Thymus (tissue), 11 donors: ENCODE measurements at regions not wholly inside any gene's neighbourhood (a gene's known extent, or its start where the extent isn't known, plus 50 kb on each side); places are given as distances from the start of the nearest gene placed in this dataset.

Experiments used
- DNase-seq, 9 donors: peaks; one replicate each; pipeline ENCODE4 v3.0.0-alpha.2; 2013; ENCODE audit warnings: low spot score in 9 of 9, low read depth in 6 of 9, missing footprints in 1 of 9
- H3K27ac ChIP-seq, 2 donors: one replicate each; pipeline ENCODE4 v1.5.1; 2013; ENCODE audit warnings: control low read depth in 1 of 2, low read depth in 1 of 2, low read length in 1 of 2, mild to moderate bottlenecking in 1 of 2, moderate library complexity in 1 of 2
- H3K27me3 ChIP-seq, 2 donors: one replicate each; pipeline ENCODE4 v1.5.1; 2013; ENCODE audit warnings: low read length in 1 of 2; ENCODE audit not compliant: control insufficient read depth in 2 of 2, insufficient read depth in 1 of 2
- H3K36me3 ChIP-seq, 2 donors: one replicate each; pipeline ENCODE4 v1.5.1; 2013; ENCODE audit warnings: low read length in 1 of 2, mild to moderate bottlenecking in 1 of 2, moderate library complexity in 1 of 2; ENCODE audit not compliant: control insufficient read depth in 2 of 2, insufficient read depth in 2 of 2
- H3K4me1 ChIP-seq, 2 donors: one replicate each; pipeline ENCODE4 v1.5.1; 2013; ENCODE audit warnings: low read length in 2 of 2; ENCODE audit not compliant: control insufficient read depth in 2 of 2, insufficient read depth in 2 of 2
- H3K4me3 ChIP-seq, 2 donors: one replicate each; pipeline ENCODE4 v1.5.1; 2013; ENCODE audit warnings: low read length in 2 of 2, control low read depth in 1 of 2, mild to moderate bottlenecking in 1 of 2
- H3K9me3 ChIP-seq, 2 donors: one replicate each; pipeline ENCODE4 v1.5.1; 2013; ENCODE audit warnings: low read length in 1 of 2, mild to moderate bottlenecking in 1 of 2; ENCODE audit not compliant: control insufficient read depth in 2 of 2, insufficient read depth in 1 of 2
- WGBS: extraction: QIAGEN DNeasy Blood & Tissue Kit; methylation state at CpG from one replicate; pipeline ENCODE4 v1.1.7; 2013; 5-methylcytosine and 5-hydroxymethylcytosine counted together
- donor health status: healthy.

DNA sequence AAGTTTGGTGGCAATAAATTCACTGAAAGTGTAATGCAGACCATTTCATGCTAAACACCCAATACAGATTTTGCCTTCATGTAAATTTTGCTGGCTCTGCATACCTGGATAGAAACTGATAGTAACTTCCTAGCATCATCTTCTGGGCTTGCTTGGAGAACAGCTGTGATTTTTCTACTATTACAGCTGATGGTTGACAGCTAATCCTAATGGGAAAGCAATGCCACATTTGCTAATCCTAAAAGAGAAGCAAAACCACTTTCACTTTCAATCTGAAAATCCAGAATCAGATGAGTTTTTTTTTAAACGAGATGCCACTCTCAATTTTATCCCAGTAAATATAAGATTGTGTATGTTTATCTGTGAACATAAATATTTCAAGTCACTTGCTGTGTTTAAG, 1035.9 kb downstream of the TRHDE start:
- no peak for DNase-seq
- Histone ChIP-seq H3K27ac (no peak overlapping the region), H3K36me3 (no peaks in the 10 kb centered on the region), H3K4me1 (no peaks in the 10 kb centered on the region), H3K9me3 (no peaks in the 10 kb centered on the region), H3K27me3 (no peaks in the 10 kb centered on the region), H3K4me3 (no peak overlapping the region)
- WGBS, result 64% methylated on average over 1 of the region's 1 CpG

DNA sequence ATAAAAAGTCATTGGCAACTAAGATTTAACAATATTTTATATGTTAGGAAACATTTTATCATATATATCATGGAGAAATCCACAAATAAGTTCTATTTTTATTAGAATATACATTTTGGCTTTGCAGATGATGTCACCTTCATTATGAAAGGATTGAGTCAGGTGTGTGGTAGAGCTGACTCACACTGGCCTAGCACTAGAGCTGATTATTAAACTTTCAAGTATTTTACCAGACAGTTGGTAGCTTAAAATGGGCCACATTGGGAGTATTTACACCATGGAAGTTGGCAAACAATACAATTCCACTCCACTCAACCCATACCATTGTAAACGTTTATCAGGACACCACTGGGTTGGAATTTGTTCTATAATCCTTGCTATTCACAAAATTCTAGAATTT, 1036.6 kb downstream of the TRHDE start:
- no peaks in the 10 kb centered on the region for H3K9me3 ChIP-seq
- DNase-seq, result no peak
- no peaks in the 10 kb centered on the region for H3K4me1 ChIP-seq
- H3K36me3 ChIP-seq, result no peaks in the 10 kb centered on the region
- whole genome bisulfite sequencing, result 90% methylated on average over 1 of the region's 1 CpG
- no peak overlapping the region for H3K4me3 ChIP-seq
- H3K27ac ChIP-seq, result no peak overlapping the region
- H3K27me3 ChIP-seq, result no peaks in the 10 kb centered on the region

DNA sequence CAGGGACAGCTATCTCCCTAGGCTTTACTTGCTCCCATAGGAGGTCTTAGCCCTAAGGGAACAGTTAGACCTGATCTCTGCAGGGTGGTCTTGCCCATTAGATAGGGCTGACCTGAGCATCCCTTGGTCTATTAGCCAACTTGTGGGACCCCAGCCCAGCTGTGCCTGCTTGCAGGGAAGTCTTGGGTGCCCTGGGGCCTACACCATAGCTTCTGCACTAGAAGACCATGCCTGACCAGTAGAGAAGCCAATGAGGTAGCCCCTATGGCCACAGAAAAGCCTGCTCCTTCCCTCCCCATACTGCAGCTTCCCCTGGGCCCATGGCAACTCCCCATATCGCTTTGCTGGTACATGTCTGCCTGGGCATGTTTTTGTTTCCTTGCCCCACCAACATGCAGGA, 1049.1 kb downstream of the TRHDE start:
- H3K27ac ChIP-seq, result no peak overlapping the region
- H3K36me3 ChIP-seq, result no peaks in the 10 kb centered on the region
- H3K4me3 ChIP-seq, result no peak overlapping the region
- DNase-seq, result no peak
- 91% methylated on average over 1 of the region's 1 CpG for WGBS
- peaks cover 0 to 16% of the 10 kb centered on the region in 2 donors for H3K9me3 ChIP-seq
- no peaks in the 10 kb centered on the region for H3K27me3 ChIP-seq
- H3K4me1 ChIP-seq, result no peaks in the 10 kb centered on the region

DNA sequence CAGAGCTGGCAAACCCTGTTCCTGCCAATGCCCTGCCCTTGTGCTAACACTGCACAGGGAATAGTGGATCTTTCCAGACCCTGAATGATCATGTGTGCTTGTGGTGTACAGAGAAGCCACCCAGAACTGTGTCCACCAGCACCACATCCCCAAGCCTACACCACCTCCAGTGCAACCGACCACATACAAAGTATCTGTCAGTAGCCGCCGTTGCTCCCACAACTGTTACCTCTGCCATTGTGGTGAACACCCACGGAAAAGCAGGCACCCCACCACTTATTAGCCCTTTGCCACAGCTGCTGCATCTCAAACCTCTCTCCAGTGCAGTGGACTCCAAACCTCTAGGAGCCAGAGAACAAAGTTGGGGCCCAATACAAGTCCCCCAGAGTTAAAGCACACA, 1049.6 kb downstream of the TRHDE start:
- H3K27ac ChIP-seq, result no peak overlapping the region
- no peaks in the 10 kb centered on the region for H3K36me3 ChIP-seq
- DNase-seq, result no peak
- H3K9me3 ChIP-seq, result peaks cover 0 to 16% of the 10 kb centered on the region in 2 donors
- no peaks in the 10 kb centered on the region for H3K4me1 ChIP-seq
- no peaks in the 10 kb centered on the region for H3K27me3 ChIP-seq
- 93% methylated on average over 4 of the region's 4 CpGs for WGBS
- H3K4me3 ChIP-seq, result no peak overlapping the region

DNA sequence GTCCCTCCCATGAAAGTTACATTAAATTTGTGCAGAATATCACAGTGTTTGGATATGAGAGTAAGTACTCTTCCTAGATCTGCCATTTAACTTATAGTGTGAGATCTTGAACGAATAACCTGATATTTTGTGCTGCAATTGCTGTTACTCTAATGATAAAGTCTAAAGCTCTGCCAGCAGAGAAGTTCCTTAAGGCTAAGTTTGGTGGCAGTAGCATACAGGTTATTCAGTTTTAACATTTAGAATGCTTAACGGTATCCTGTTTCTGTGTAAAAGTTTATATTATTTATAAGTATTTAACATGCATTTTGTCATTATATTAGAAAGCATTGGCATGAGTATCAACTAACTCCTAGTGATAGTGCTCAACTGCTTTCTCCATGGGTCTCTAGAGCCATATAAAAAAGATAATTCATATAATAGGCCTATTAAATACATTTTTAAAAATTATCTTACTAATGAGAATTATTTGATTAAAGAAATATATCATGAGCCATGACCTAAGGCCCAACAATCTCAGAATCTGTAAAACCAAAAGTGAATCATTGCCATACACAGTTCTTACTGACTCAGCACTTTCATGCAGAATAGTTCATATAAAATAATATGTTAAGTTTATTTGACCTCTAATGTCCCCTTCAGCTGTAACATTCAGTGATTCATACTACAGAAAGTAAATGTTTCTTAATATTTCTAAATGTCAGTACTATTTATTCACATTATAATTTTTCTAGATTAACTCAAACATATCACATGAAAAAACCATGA, 1058.6 kb downstream of the TRHDE start:
- no peaks in the 10 kb centered on the region for H3K4me1 ChIP-seq
- no peaks in the 10 kb centered on the region for H3K36me3 ChIP-seq
- no peak for DNase-seq
- no peak overlapping the region for H3K27ac ChIP-seq
- H3K9me3 ChIP-seq, result no peaks in the 10 kb centered on the region
- no peak overlapping the region for H3K4me3 ChIP-seq
- WGBS, result 85% methylated on average over 2 of the region's 2 CpGs
- no peaks in the 10 kb centered on the region for H3K27me3 ChIP-seq

DNA sequence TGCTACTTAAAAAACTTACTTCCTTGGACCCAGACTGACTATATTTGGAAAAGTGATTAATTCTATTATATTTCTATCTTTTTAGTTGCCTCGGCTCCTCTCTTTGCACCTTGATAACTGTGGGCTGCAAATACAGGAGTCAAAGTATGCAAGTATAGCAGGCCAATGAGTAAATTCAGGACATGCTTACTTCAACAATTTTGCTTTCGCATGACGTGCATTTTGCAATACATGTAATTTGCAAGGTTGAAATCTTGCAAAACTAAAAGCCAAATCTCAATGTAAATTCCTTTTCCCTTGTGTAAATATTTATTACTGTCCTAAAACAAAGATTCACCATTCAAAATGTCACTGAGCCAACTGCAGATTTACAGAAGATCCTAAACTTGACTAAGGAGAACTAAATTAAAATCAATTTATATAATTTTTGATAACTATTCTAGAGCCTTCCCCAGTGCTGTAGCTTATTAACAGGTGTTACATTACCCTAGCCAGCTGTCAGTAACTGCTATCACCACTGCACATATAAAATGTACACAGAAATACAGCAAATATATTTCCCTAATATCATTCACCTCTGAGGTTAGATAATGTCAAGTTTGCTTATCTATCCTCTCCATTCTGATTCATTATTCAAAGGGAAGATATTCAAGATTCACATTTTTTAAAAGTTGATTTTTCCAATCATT, 1069.5 kb downstream of the TRHDE start:
- Histone ChIP-seq H3K4me3 (no peak overlapping the region), H3K9me3 (no peaks in the 10 kb centered on the region), H3K27me3 (no peaks in the 10 kb centered on the region), H3K4me1 (no peaks in the 10 kb centered on the region), H3K27ac (no peak overlapping the region), H3K36me3 (no peaks in the 10 kb centered on the region)
- no peak for DNase-seq
- WGBS, result 77% methylated on average over 3 of the region's 3 CpGs

DNA sequence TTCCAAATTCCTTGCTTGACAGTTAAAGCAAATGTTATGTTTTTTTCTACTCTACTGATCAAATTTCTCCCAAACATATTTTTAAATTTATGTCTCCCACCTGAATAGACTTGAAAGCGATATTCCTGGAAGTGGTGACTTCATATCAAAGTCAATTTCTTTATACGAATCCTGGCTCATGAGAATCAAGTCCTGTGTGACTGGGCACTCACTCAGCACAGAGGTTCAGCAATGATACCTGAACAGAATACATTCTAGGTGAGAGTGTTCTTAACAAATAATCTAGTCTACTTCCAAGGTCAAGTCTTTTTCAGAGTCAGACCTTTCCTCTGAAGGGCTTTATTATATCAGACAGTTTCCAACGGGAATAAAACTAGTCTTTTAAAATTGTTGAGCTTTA, 1070.6 kb downstream of the TRHDE start:
- Histone ChIP-seq H3K9me3 (no peaks in the 10 kb centered on the region), H3K27ac (no peak overlapping the region), H3K27me3 (no peaks in the 10 kb centered on the region), H3K4me1 (no peaks in the 10 kb centered on the region), H3K36me3 (no peaks in the 10 kb centered on the region), H3K4me3 (no peak overlapping the region)
- 90% methylated on average over 3 of the region's 3 CpGs for WGBS
- peak in 1 of 9 donors; percentile 1 for DNase-seq

DNA sequence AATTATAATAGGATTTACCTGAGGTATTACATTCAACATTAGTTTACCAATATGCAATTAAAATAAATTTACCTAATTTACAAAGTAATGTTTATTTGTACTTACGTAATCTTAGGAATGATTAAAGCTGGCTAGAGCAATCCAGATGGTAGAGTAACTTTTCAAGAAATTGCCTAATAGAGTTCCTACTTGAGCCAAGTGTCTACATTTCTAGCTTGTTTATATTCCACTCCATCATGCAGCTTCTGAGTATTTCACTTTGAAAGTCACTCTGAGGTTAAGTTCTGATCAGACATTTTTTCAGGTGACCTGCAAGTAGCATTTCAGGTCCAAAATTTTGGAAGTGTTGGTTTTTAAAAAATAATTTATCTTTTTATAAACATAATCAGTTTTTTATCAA, 1080.7 kb downstream of the TRHDE start:
- WGBS, result 91% methylated on average over 1 of the region's 1 CpG
- Histone ChIP-seq H3K27ac (no peak overlapping the region), H3K4me1 (no peaks in the 10 kb centered on the region), H3K36me3 (no peaks in the 10 kb centered on the region), H3K27me3 (no peaks in the 10 kb centered on the region), H3K9me3 (no peaks in the 10 kb centered on the region), H3K4me3 (no peak overlapping the region)
- DNase-seq, result no peak

DNA sequence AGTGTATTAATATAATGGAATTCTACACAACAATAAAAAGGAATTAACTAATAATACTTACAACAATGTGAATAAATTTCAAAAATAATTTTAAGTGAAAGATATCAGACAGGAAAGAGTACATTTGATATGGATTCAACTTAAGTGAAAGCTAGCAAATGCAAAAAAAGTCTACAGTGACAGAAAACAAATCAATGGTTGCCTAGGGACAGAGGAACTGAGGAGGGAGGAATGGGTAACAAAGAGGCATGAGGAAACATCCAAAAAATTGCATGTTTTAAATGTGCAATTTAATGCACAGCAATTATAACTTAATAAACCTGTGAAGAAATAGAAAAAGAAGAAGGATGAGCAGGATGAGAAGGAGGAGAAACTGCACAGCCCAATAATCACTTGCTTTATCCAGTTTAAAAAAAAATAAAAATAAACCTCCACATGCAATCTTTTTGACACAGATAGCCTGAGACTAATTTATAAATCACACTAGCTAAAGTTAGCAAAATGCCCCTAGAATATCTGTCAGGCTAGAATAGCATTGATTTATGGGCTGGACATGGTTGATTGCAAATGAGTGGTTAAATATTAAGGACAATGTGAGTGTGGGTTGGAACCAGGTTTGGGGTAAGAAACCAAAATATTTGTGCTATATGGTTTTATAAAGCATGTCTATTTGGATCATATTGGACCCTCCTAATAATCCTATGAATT, 1089.1 kb downstream of the TRHDE start:
- H3K9me3 ChIP-seq, result no peaks in the 10 kb centered on the region
- no peak overlapping the region for H3K4me3 ChIP-seq
- H3K36me3 ChIP-seq, result no peaks in the 10 kb centered on the region
- no peak overlapping the region for H3K27ac ChIP-seq
- no peaks in the 10 kb centered on the region for H3K27me3 ChIP-seq
- DNase-seq, result no peak
- no peaks in the 10 kb centered on the region for H3K4me1 ChIP-seq
